Stimulated activated CD8-positive, alpha-beta memory T cell treated with anti-CD3 and anti-CD28 coated beads, Interleukin-7, amount 100 ng/mL, for 4 hours (primary cell): ENCODE measurements at regions not wholly inside any gene's neighbourhood (a gene's known extent, or its start where the extent isn't known, plus 50 kb on each side); places are given as distances from the start of the nearest gene placed in this dataset.

Source experiments
- DNase-seq, 2 donors: peaks; one replicate each; pipeline ENCODE4 v3.0.0-alpha.2; 2020; ENCODE audit warnings: low read depth in 2 of 2

DNA sequence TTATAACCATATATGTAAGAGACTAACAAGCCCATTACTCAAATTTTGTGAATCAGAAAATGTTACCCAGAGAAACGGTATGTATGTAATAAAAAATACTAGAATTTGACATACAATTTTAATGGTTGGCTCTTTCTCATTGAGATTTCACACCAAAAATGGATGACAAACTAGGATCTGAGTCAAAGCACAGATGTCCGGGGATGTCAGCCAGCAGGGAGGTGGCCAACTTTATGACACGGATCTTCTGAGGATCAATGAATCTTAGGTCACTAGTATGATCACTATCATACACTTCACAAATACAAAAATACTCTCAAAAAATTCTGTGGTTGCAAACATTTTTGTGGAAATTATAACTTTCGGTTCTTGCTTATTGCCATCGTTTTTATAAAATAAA is 173.5 kb upstream of the NFE2L3 start:
- no peak for DNase-seq

DNA sequence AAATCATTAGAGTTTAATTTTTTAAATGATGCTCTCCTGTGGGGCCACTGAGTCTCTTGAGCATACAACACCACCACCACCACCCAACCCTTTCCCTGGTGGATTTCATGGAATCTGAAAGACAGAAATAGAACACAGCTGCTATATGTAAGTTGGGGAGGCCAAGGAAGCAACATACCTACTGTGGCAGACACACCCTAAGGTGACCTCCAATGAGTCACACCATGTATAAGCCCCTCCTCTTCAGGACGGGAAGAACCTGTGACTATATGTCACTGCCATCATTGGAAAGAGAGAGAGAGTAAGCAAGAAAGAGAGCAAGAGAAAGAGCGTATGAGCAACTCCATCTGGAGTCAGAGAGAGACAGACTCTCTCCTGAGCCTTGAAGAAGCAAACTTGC is 172.4 kb upstream of the NFE2L3 start:
- no peak for DNase-seq

GRCh38 chr7:25982684-25983083 is 169.3 kb upstream of the NFE2L3 start:
- DNase-seq: no peak

GRCh38 chr7:25985196-25985595 is 166.8 kb upstream of the NFE2L3 start:
- DNase-seq: no peak

DNA sequence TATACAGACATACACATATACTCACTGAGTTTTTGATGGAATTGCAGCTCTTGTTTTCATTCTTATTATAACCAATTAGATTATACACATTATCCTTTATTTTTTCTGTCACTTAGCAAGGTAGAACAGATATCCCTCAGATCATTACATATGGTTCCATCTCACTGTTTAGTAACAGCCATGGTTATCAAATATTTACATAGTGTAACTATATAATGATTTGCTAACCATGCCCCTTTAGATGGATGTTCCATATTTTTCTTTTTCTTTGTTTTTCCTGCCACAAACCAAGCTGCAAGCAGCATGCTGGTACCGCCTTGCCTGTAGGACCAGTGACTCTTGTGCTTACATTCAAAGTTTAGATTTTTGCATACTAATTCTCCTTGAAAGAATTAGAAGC is 163.4 kb upstream of the NFE2L3 start:
- no peak for DNase-seq

DNA sequence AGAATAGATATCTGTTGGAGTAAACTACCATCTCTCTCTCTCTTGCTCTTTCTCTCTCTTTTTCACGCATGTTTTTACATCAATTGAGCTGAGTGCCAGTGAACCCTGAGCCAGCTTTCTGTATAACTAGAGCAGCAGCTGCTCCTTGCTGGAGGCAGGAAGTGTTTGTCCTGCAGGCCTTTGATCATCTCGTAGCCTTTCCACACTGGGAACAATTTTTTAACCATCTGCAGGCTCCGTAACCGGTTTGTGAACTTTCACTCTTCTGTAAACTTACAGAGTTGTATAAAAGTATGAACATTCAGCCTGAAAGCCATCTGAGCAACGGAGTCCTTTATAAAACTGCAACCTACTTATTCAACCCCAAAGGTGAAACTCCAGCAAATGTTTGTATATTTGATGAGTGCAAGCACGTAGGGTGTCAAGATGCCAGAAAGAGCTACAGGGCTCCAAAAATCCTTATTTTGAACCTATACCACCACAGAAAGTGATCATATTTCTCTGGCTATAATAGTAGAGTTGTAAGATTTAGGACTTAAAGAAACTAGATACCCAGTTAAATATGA is 162.8 kb upstream of the NFE2L3 start:
- DNase-seq: no peak

GRCh38 chr7:25994433-25994994 is 157.5 kb upstream of the NFE2L3 start:
- no peak for DNase-seq

DNA sequence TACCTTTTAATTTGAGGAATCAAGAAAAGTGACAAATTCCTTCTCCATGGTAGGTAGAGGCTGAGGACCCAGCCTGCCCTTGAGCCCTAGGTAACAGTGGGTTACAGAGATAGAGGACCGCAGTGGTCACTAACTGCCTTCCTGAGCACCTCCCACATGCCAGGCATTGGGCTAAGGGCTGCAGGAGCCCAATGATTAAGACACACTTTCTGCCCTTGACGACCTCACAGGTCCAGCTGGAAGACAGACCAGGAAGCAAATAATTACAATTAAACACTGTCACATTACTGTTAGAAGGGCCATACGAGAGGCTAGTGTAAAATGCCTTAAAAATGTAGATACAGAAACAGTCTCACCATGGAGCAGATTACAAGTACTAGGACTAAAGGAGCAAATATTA is 156.8 kb upstream of the NFE2L3 start:
- no peak for DNase-seq

GRCh38 chr7:25996006-25996408 is 156.0 kb upstream of the NFE2L3 start:
- no peak for DNase-seq

GRCh38 chr7:25998499-25998898 is 153.5 kb upstream of the NFE2L3 start:
- DNase-seq: no peak

DNA sequence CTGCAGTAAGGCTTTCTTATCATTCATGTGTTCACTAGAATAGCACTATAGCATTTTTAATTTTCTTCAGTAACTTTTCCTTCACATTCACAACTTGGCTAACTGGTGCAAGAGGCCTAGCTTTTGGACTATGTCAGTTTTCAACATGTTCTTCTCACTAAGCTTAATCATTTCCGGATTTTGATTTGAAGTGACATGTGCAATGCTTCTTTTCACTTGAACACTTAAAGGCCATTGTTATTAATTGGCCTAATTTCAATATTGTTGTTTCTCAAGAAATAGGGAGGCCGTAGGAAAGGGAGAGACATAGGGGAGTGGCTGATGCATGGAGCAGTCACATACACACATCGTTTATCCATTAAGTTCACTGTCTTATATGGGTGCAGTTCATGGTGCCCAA is 151.2 kb upstream of the NFE2L3 start:
- DNase-seq: no peak

- DNase-seq: no peak
Measured at GRCh38 chr7:26001662-26002244, 150.2 kb upstream of the NFE2L3 start.

GRCh38 chr7:26005683-26006410 is 146.2 kb upstream of the NFE2L3 start:
- DNase-seq: no peak

- no peak for DNase-seq
Measured at GRCh38 chr7:26006426-26006825, 145.6 kb upstream of the NFE2L3 start.

DNA sequence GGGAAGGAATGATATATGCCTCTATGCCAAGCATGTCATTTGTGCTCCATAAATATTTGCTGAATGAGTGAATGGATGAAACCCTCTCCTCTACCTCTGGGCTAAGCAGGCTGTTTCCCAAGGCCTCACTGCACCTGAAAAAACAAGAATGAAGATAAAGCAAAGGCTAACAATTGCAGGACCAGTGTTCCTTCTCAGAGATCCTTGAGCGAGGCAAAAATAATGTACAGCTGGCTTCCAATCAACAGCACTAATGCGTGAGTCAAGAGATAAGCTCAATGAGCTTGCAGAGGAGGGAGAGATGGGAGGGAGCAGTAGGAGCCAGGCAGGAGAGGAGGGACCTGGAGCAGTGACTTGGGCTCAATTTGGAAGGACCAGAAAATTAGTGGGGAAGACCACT is 144.5 kb upstream of the NFE2L3 start:
- no peak for DNase-seq

DNA sequence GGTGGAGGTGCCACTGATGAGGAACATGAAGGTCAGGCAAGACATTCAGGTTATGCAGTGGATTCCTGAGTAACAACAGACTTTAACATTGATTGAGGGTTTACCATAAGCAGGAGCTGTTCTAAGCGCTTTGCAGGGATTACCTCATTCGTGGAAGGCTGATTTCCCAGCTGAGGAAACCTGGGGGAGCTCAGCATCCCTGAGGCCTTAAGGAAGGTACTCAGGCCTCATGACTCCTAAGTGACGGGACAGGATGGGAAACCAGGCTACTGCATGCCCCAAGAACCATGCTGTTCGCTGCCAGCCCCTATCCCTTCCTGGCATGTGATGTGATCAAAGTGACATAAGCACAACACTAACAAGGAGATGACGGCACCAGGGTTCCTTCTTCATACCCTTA is 143.6 kb upstream of the NFE2L3 start:
- DNase-seq: no peak

- no peak for DNase-seq
Measured at GRCh38 chr7:26011039-26011696, 140.8 kb upstream of the NFE2L3 start.

DNA sequence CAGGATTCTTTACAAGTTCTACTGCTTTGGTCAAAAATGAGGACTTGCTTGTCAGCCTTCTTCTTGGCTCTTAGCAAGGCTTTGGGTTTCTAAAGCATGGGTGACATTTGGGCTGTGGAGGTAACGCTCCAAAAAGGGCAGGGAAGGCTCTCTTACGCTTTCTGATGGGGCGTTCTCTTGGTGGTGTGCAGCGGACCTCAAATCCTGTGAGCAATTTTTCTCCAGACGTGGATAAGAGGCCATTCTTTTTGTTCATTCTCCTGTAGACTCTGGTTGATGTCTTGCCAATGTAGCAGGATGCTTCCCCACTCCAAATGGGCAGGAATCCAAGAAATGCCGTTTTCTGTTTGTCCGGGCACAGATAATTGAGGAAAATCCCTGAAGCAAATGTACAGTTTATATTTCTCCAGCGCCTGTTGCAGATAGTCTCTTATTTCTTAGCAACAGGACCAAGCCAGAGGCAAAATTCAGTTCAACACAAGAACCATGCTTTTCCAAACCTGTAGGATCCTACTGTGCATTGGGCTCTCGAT is 138.4 kb upstream of the NFE2L3 start:
- no peak for DNase-seq

DNA sequence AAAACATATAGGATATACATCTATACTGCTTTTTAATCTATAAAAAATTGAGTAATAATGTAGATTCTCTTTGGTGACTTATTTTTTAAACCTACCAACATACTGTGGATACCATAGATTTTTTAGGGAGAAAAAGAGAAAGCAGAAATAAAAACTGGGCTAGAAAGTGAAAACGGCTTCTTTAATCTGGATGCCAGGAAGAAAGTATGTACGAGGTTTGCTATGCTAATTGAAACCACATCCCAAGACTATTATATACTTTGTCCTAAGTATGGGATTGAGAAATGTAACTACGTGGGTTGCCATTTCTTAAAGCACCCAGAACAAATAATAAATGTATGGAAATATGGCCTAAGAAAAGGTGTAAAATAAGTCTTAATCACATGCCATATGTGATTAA is 129.0 kb upstream of the NFE2L3 start:
- no peak for DNase-seq

DNA sequence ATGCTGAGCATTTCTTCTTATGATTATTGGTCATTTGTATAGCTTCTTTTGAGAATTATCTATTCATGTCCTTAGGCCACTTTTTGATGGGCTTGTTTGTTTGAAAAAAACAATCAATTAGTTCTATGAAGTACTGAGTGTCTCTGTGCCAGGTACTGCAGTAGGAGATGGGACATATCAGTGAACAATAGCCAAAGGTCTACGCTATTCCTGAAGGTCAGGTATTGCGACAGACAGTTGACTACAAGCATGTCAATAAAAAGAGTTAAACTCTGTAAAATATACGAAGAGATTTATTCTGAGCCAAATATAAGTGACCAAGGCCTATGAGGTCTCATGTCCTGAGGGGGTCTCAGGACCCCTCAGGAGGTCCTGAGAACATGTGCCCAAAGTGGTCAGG is 122.1 kb upstream of the NFE2L3 start:
- no peak for DNase-seq

GRCh38 chr7:26034391-26034790 is 117.6 kb upstream of the NFE2L3 start:
- DNase-seq: no peak

GRCh38 chr7:26035552-26035951 is 116.4 kb upstream of the NFE2L3 start:
- no peak for DNase-seq
